Endothelial cell of umbilical vein (primary cell): ENCODE measurements at regions not wholly inside any gene's neighbourhood (a gene's known extent, or its start where the extent isn't known, plus 50 kb on each side); places are given as distances from the start of the nearest gene placed in this dataset.

ENCODE experiments used
- BruUV-seq: library from RNA; stranded (reverse); fragments of 400-500 nt; replicated peaks from 2 replicates; lab custom pipeline; 2021; lab: Mats Ljungman, UMichigan
- CTCF ChIA-PET: fragments of 300-600, 350-600 bp; sonication (Branson Sonifier 250); formaldehyde crosslinking; loops from one replicate; lab custom pipeline; 2021; ENCODE audit warnings: antibody characterized with exemption, inconsistent platforms; lab: Charles Lee
- POLR2A ChIA-PET: fragments of 300-600, 350-600 bp; sonication (Branson Sonifier 250); formaldehyde crosslinking; loops from one replicate; lab custom pipeline; 2021; ENCODE audit warnings: antibody characterized with exemption, inconsistent platforms; lab: Charles Lee
- DNase-seq: peaks from one replicate; pipeline ENCODE4 v3.0.0-alpha.2; 2011; ENCODE audit warnings: low read depth, low spot score
- FAIRE-seq: peaks from 2 replicates; lab custom pipeline; 2011; peaks lifted over from hg19 to GRCh38; lab: Jason Lieb, UNC
- H2AFZ ChIP-seq: 2 replicates; pipeline ENCODE4 v1.6.0; 2012; ENCODE audit warnings: low read depth, low read length, control low read depth, inconsistent platforms
- H3K27ac ChIP-seq: 2 replicates; pipeline ENCODE4 v1.5.1; 2011; ENCODE audit warnings: low read depth, mild to moderate bottlenecking, control low read depth, low read length, moderate library complexity; ENCODE audit not compliant: insufficient read depth
- H3K27me3 ChIP-seq, 2 experiments: 2 replicates each; pipeline versions ENCODE4 v1.6.0 to v1.6.1; 2011; ENCODE audit warnings: low read length in 2 of 2, mixed read lengths in 1 of 2; ENCODE audit not compliant: control insufficient read depth in 2 of 2, insufficient read depth in 2 of 2
- H3K36me3 ChIP-seq, 2 experiments: 2 replicates in 1 of 2; 3 replicates in 1 of 2; pipeline ENCODE4 v1.5.1; 2011; ENCODE audit warnings: low read length in 2 of 2, mild to moderate bottlenecking in 1 of 2, moderate library complexity in 1 of 2; ENCODE audit not compliant: control insufficient read depth in 2 of 2, insufficient read depth in 2 of 2; ENCODE audit errors: extremely low read depth in 1 of 2
- H3K4me1 ChIP-seq: 3 replicates; pipeline ENCODE4 v1.5.1; 2011; ENCODE audit warnings: mild to moderate bottlenecking, low read length; ENCODE audit not compliant: control insufficient read depth, insufficient read depth; ENCODE audit errors: extremely low read depth
- H3K4me2 ChIP-seq: 2 replicates; pipeline ENCODE4 v1.6.1; 2011; ENCODE audit warnings: low read length, control low read depth, mixed read lengths; ENCODE audit not compliant: insufficient read depth
- H3K4me3 ChIP-seq, 3 experiments: fragments of 200-600 bp in 1 of 3; sonication (generic), shearing (Covaris generic) in 1 of 3; replicated peaks in 1 of 3; 2 replicates each; pipeline ENCODE4 v1.5.1; 2011 to 2016; ENCODE audit warnings: control low read depth in 3 of 3, low read length in 3 of 3, mild to moderate bottlenecking in 2 of 3, inconsistent platforms in 1 of 3, low read depth in 1 of 3, moderate library complexity in 1 of 3; ENCODE audit not compliant: insufficient read depth in 1 of 3
- H3K79me2 ChIP-seq: 2 replicates; pipeline ENCODE4 v1.6.0; 2012; ENCODE audit warnings: low read length, inconsistent platforms; ENCODE audit not compliant: control insufficient read depth, insufficient read depth
- H3K9ac ChIP-seq: replicated peaks from 2 replicates; pipeline ENCODE3; 2011; ENCODE audit warnings: low read length, control low read depth; ENCODE audit not compliant: insufficient read depth; ENCODE audit errors: extremely low read depth
- H3K9me1 ChIP-seq: replicated peaks from 3 replicates; pipeline ENCODE4 v1.6.0; 2011; ENCODE audit warnings: mild to moderate bottlenecking, low read length; ENCODE audit not compliant: control insufficient read depth, insufficient read depth; ENCODE audit errors: extremely low read depth
- H3K9me3 ChIP-seq: replicated peaks from 2 replicates; pipeline ENCODE4 v1.5.1; 2012; ENCODE audit warnings: low read length, inconsistent platforms; ENCODE audit not compliant: control insufficient read depth, insufficient read depth
- H4K20me1 ChIP-seq: replicated peaks from 2 replicates; pipeline ENCODE3; 2011; ENCODE audit warnings: mild to moderate bottlenecking, low read length; ENCODE audit not compliant: control insufficient read depth, insufficient read depth; ENCODE audit errors: extremely low read depth
- FOS ChIP-seq: IDR thresholded peaks from 2 replicates; pipeline ENCODE4 v1.6.1; 2011; ENCODE audit warnings: mild to moderate bottlenecking, low read length, moderate library complexity, borderline replicate concordance; ENCODE audit not compliant: insufficient read depth
- GATA2 ChIP-seq: IDR thresholded peaks from 2 replicates; pipeline ENCODE4 v1.7.0; 2011; ENCODE audit warnings: low read depth, mild to moderate bottlenecking, moderate library complexity, mixed read lengths, low read length; ENCODE audit not compliant: insufficient read length, insufficient read depth
- JUN ChIP-seq: IDR thresholded peaks from 2 replicates; pipeline ENCODE4 v1.6.1; 2011; ENCODE audit warnings: borderline replicate concordance, low read depth; ENCODE audit not compliant: insufficient read length, insufficient read depth
- MYC ChIP-seq: IDR thresholded peaks from one replicate; pipeline ENCODE4 v1.6.1; 2011; ENCODE audit warnings: mild to moderate bottlenecking, low read depth, low read length
- POLR2A ChIP-seq: IDR thresholded peaks from 2 replicates; pipeline ENCODE4 v1.6.1; 2012; ENCODE audit warnings: low read depth, mild to moderate bottlenecking, control low read depth, low read length
- POLR2AphosphoS5 ChIP-seq: IDR thresholded peaks from 2 replicates; pipeline ENCODE4 v1.6.1; 2012; ENCODE audit warnings: low read depth, mild to moderate bottlenecking, control low read depth, low read length, moderate library complexity; ENCODE audit not compliant: insufficient read depth
- dilution Hi-C: fragments of 300-500 bp; cut with MboI; formaldehyde crosslinking; loops from one replicate; pipeline ENCODE4 v1.15.0; 2019; ENCODE audit warnings: low sequenced_read_pairs; ENCODE audit not compliant: extremely low pct_ligation_motif_present
- intact Hi-C: fragments of 100-400 bp; cut with micrococcal nuclease; formaldehyde crosslinking; loops from one replicate; pipeline ENCODE4 v1.10.0; 2022
- TF ChIP-seq, protein P1 (sequence below): IDR thresholded peaks from 2 replicates; pipeline ENCODE4 v1.6.1; 2011; ENCODE audit not compliant: insufficient read depth, insufficient read length
- TF ChIP-seq, protein P2 (sequence below), 2 donors: IDR thresholded peaks; 1 replicate in 1 of 2; 2 replicates in 1 of 2; pipeline ENCODE4 v1.5.1; 2011; ENCODE audit warnings: low read length in 2 of 2, mild to moderate bottlenecking in 2 of 2, moderate library complexity in 2 of 2, control low read depth in 1 of 2, inconsistent platforms in 1 of 2, low read depth in 1 of 2; ENCODE audit not compliant: insufficient read depth in 1 of 2; ENCODE audit errors: extremely low read depth in 1 of 2

DNA sequence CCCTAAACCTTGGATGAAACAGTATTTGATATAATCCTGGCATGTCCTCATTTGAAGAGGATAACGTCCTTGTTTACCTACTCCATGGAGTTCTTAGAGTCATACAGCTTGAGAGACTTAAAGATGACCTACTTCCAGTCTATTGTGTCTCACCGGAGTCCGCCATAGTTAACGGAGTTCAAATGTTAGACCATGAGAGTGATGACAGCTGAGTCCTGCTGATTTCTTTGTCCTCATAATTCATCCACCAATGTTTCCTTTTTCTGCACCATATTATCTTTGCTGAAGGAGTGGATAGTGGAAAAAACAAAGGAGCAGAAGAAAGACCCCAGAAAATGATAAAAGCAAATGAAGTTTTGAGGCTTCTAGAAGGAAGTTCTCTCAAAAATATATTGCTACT, 75.8 kb upstream of the HIF1A start:
- POLR2A ChIA-PET = no interaction called here
- dilution Hi-C loops = no loop called here
- Histone ChIP-seq H3K79me2 (no peaks in the 10 kb centered on the region), H4K20me1 (no peaks in the 10 kb centered on the region), H3K27me3 (no peaks in the 10 kb centered on the region), H3K4me1 (peaks cover 33% of the 10 kb centered on the region), H3K9ac (no peak overlapping the region), H2AFZ (no peak overlapping the region), H3K4me2 (no peak overlapping the region), H3K27ac (no peak overlapping the region), H3K4me3 (no peak overlapping the region), H3K9me3 (no peaks in the 10 kb centered on the region), H3K9me1 (no peaks in the 10 kb centered on the region), H3K36me3 (no peaks in the 10 kb centered on the region)
- FAIRE-seq (no peak), DNase-seq (no peak)
- CTCF ChIA-PET = interaction anchor here (0.8 kb wide), 1 partner anchor 18 kb away, joined by 4 read pairs; no protein-coding TSS in a partner anchor
- intact Hi-C loops = no loop called here
- no peak for TF ChIP-seq MYC
- TF ChIP-seq POLR2A = no peak
- no peak for TF ChIP-seq FOS
- TF ChIP-seq, protein P1, sequence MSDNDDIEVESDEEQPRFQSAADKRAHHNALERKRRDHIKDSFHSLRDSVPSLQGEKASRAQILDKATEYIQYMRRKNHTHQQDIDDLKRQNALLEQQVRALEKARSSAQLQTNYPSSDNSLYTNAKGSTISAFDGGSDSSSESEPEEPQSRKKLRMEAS = no peak
- TF ChIP-seq JUN = no peak
- TF ChIP-seq POLR2AphosphoS5 = no peak
- no peak for TF ChIP-seq GATA2
- TF ChIP-seq, protein P2, sequence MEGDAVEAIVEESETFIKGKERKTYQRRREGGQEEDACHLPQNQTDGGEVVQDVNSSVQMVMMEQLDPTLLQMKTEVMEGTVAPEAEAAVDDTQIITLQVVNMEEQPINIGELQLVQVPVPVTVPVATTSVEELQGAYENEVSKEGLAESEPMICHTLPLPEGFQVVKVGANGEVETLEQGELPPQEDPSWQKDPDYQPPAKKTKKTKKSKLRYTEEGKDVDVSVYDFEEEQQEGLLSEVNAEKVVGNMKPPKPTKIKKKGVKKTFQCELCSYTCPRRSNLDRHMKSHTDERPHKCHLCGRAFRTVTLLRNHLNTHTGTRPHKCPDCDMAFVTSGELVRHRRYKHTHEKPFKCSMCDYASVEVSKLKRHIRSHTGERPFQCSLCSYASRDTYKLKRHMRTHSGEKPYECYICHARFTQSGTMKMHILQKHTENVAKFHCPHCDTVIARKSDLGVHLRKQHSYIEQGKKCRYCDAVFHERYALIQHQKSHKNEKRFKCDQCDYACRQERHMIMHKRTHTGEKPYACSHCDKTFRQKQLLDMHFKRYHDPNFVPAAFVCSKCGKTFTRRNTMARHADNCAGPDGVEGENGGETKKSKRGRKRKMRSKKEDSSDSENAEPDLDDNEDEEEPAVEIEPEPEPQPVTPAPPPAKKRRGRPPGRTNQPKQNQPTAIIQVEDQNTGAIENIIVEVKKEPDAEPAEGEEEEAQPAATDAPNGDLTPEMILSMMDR (IDR thresholded peaks at IDR 0.05; ENCODE audit: extremely low read depth in 1 of 2, insufficient read depth in 1 of 2, low read depth in 1 of 2, low read length in 2 of 2) = no peak
- BruUV-seq = no TSS peak
